Activated naive CD4-positive, alpha-beta T cell treated with anti-CD3 and anti-CD28 coated beads for 36 hours (primary cell): ENCODE measurements at regions not wholly inside any gene's neighbourhood (a gene's known extent, or its start where the extent isn't known, plus 50 kb on each side); places are given as distances from the start of the nearest gene placed in this dataset.

Source experiments
- CTCF ChIA-PET: fragments of 350-600 bp; sonication (Branson Sonifier 250); formaldehyde crosslinking; loops from one replicate; lab custom pipeline; 2021; ENCODE audit warnings: antibody characterized with exemption; lab: Charles Lee
- DNase-seq: peaks from one replicate; pipeline ENCODE4 v3.0.0-alpha.2; 2020
- H3K27ac Mint-ChIP-seq: one replicate; pipeline ENCODE4 v1.8.0; 2021; ENCODE audit warnings: mild to moderate bottlenecking, mixed read lengths
- H3K27me3 Mint-ChIP-seq: one replicate; pipeline ENCODE4 v1.8.0; 2021; ENCODE audit warnings: low read depth, mixed read lengths
- H3K36me3 Mint-ChIP-seq: one replicate; pipeline ENCODE4 v1.8.0; 2021; ENCODE audit warnings: low read depth, mixed read lengths
- H3K4me1 Mint-ChIP-seq: one replicate; pipeline ENCODE4 v1.8.0; 2021; ENCODE audit warnings: low read depth, mixed read lengths
- H3K4me3 Mint-ChIP-seq: one replicate; pipeline ENCODE4 v1.8.0; 2021; ENCODE audit warnings: mild to moderate bottlenecking, moderate library complexity, mixed read lengths
- H3K9me3 Mint-ChIP-seq: one replicate; pipeline ENCODE4 v1.8.0; 2021; ENCODE audit warnings: mixed read lengths
- intact Hi-C: fragments of 100-400 bp; cut with micrococcal nuclease; formaldehyde crosslinking; loops from one replicate; pipeline ENCODE4 v1.15.1; 2023

GRCh38 chr4:188550296-188550695 is 411.1 kb downstream of the TRIML1 start:
- H3K27me3 Mint-ChIP-seq, result no peaks in the 10 kb centered on the region
- peaks cover 7% of the 10 kb centered on the region for H3K9me3 Mint-ChIP-seq
- H3K27ac Mint-ChIP-seq, result no peak overlapping the region
- H3K4me3 Mint-ChIP-seq, result no peak overlapping the region
- no peak for DNase-seq
- intact Hi-C loops, result no loop called here
- CTCF ChIA-PET, result no interaction called here
- H3K36me3 Mint-ChIP-seq, result no peaks in the 10 kb centered on the region
- no peaks in the 10 kb centered on the region for H3K4me1 Mint-ChIP-seq

- Mint-ChIP-seq H3K27me3 (no peaks in the 10 kb centered on the region), H3K36me3 (no peaks in the 10 kb centered on the region), H3K27ac (no peak overlapping the region), H3K9me3 (peaks cover 8% of the 10 kb centered on the region), H3K4me3 (no peak overlapping the region), H3K4me1 (no peaks in the 10 kb centered on the region)
- no peak for DNase-seq
- CTCF ChIA-PET, result no interaction called here
- intact Hi-C loops, result no loop called here
These were observed 411.9 kb downstream of the TRIML1 start for GRCh38 chr4:188551156-188551555.

DNA sequence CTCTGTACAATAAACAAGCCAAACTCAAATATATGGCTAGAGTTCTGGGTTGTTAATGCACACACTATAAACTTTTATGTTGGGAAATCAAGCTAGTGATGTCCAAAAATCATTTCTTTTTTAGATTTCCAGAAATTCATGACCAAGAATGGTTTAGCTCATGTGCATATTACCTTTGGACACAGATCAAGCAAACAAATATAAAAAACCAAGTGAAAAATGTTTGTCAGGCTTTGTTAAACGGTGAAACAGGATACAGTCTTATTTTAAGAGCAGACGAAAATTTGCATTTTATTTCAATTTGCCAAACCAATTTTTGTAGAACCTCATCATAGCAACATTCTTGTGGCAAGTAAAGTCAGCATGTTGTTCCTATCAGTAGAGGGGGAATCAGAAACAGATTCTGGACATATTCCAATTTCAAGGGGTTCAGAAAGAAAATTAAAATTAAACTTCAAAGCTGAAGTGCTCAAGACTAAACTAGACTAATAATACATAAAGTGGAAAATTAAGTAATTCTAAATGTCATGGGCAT is 413.6 kb downstream of the TRIML1 start:
- no peaks in the 10 kb centered on the region for H3K36me3 Mint-ChIP-seq
- no peak overlapping the region for H3K4me3 Mint-ChIP-seq
- no peaks in the 10 kb centered on the region for H3K27me3 Mint-ChIP-seq
- no peak overlapping the region for H3K27ac Mint-ChIP-seq
- no peak for DNase-seq
- intact Hi-C loops, result no loop called here
- H3K9me3 Mint-ChIP-seq, result peaks cover 8% of the 10 kb centered on the region
- H3K4me1 Mint-ChIP-seq, result no peaks in the 10 kb centered on the region
- CTCF ChIA-PET, result interaction anchor here (0.5 kb wide), 1 partner anchor 38 kb away, joined by 5 read pairs; no protein-coding TSS in a partner anchor

DNA sequence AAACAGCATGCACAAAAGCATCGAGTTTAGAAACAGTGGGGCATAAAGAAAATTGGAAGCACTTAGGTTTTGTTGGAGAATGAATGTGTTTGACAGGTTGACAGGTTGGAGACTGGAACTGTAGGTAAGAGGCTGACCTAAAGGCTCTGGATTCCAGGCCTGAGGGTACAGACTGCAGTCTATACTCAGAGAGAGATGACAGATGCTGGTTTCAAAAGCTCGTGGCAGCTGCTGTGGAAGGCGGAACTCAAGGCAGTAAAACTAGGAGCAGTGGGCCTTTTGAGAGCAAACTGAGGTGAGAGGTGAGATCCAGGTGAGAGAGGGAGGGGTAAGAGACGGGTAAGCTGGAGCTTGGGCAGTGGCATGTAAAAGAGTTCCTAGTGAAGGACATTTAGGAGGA is 415.2 kb downstream of the TRIML1 start:
- Mint-ChIP-seq H3K9me3 (peaks cover 8% of the 10 kb centered on the region), H3K36me3 (no peaks in the 10 kb centered on the region), H3K27ac (no peak overlapping the region), H3K4me3 (no peak overlapping the region), H3K4me1 (no peaks in the 10 kb centered on the region), H3K27me3 (no peaks in the 10 kb centered on the region)
- DNase-seq, result no peak
- intact Hi-C loops, result no loop called here
- CTCF ChIA-PET, result no interaction called here

DNA sequence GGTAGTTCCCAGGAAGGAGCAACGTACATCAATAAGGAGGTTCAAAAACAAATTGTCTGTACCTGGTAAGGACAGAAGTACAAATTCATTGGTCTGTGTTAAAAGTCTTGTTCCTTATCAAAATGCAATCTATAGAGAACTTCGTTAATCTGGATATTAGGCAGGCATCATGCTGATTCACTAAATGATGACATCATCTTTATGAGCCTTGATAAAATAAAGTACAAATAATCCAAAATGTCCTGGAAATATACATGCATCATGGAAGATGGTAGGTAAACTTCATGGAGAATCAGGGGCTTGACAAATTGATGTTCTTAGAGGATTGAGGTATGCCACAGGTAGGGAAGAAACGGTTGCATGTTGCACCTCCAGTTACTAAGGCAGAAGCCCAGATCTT is 433.9 kb downstream of the TRIML1 start:
- no peak overlapping the region for H3K4me3 Mint-ChIP-seq
- DNase-seq, result no peak
- H3K9me3 Mint-ChIP-seq, result peaks cover 9% of the 10 kb centered on the region
- no peak overlapping the region for H3K27ac Mint-ChIP-seq
- H3K4me1 Mint-ChIP-seq, result no peaks in the 10 kb centered on the region
- no peaks in the 10 kb centered on the region for H3K27me3 Mint-ChIP-seq
- CTCF ChIA-PET, result no interaction called here
- intact Hi-C loops, result no loop called here
- no peaks in the 10 kb centered on the region for H3K36me3 Mint-ChIP-seq

DNA sequence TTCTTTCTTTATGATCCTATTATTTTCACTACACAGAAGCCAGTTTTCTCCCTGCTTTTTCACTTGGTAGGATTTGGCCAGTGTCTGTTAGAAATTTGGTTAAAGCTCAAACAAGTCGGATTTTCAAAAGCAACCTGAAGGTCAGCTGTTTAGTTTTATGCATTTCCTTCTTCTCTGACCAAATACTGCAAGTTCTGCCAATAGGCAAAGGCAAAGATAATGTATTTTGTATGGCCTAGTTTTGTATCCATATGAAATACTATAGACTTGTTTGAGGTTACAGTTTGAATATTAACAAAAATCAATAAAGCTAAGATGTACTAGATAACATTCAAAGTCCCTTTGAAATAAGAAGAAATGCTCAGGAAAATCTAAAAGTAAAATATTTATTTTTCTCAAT is 439.4 kb downstream of the TRIML1 start:
- intact Hi-C loops, result no loop called here
- no peaks in the 10 kb centered on the region for H3K36me3 Mint-ChIP-seq
- CTCF ChIA-PET, result no interaction called here
- no peak overlapping the region for H3K27ac Mint-ChIP-seq
- no peaks in the 10 kb centered on the region for H3K4me1 Mint-ChIP-seq
- DNase-seq, result no peak
- H3K9me3 Mint-ChIP-seq, result peaks cover 10% of the 10 kb centered on the region
- H3K4me3 Mint-ChIP-seq, result no peak overlapping the region
- H3K27me3 Mint-ChIP-seq, result no peaks in the 10 kb centered on the region

GRCh38 chr4:188596021-188596420 is 456.8 kb downstream of the TRIML1 start:
- CTCF ChIA-PET, result no interaction called here
- DNase-seq, result no peak
- intact Hi-C loops, result no loop called here
- no peak overlapping the region for H3K4me3 Mint-ChIP-seq
- no peaks in the 10 kb centered on the region for H3K36me3 Mint-ChIP-seq
- H3K9me3 Mint-ChIP-seq, result peaks cover 5% of the 10 kb centered on the region
- H3K4me1 Mint-ChIP-seq, result no peaks in the 10 kb centered on the region
- H3K27me3 Mint-ChIP-seq, result no peaks in the 10 kb centered on the region
- H3K27ac Mint-ChIP-seq, result no peak overlapping the region

- Mint-ChIP-seq H3K4me3 (no peak overlapping the region), H3K27ac (no peak overlapping the region), H3K9me3 (peaks cover 7% of the 10 kb centered on the region), H3K27me3 (no peaks in the 10 kb centered on the region), H3K36me3 (no peaks in the 10 kb centered on the region), H3K4me1 (no peaks in the 10 kb centered on the region)
- intact Hi-C loops, result no loop called here
- DNase-seq, result no peak
- CTCF ChIA-PET, result no interaction called here
These were observed 464.4 kb downstream of the TRIML1 start for GRCh38 chr4:188603646-188604045.

- intact Hi-C loops, result no loop called here
- CTCF ChIA-PET, result no interaction called here
- no peaks in the 10 kb centered on the region for H3K36me3 Mint-ChIP-seq
- no peaks in the 10 kb centered on the region for H3K27me3 Mint-ChIP-seq
- DNase-seq, result no peak
- peaks cover 7% of the 10 kb centered on the region for H3K9me3 Mint-ChIP-seq
- no peak overlapping the region for H3K27ac Mint-ChIP-seq
- no peaks in the 10 kb centered on the region for H3K4me1 Mint-ChIP-seq
- H3K4me3 Mint-ChIP-seq, result no peak overlapping the region
These were observed 467.4 kb downstream of the TRIML1 start for GRCh38 chr4:188606635-188607034.

DNA sequence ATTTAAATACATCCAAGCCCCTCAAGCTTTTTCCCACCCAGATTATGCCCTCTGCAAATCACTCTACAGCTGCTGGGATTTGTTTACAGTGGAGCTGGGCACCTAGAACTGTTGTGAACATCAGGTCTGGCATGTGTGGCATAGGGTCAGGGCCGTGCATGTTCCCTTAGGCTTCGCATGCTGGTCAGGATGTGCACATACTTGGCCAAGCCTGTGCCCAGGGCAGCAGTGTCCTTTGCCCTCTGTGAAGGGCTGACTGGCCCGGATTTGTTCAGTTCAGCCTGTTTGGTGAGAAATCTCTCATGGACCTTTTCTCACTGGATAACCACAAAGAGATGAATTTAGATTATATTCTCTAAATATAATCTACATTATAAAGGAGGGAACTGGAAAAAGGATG is 471.9 kb downstream of the TRIML1 start:
- Mint-ChIP-seq H3K9me3 (peaks cover 3% of the 10 kb centered on the region), H3K36me3 (no peaks in the 10 kb centered on the region), H3K27ac (no peak overlapping the region), H3K4me1 (no peaks in the 10 kb centered on the region), H3K27me3 (no peaks in the 10 kb centered on the region), H3K4me3 (no peak overlapping the region)
- intact Hi-C loops, result no loop called here
- no peak for DNase-seq
- CTCF ChIA-PET, result no interaction called here

DNA sequence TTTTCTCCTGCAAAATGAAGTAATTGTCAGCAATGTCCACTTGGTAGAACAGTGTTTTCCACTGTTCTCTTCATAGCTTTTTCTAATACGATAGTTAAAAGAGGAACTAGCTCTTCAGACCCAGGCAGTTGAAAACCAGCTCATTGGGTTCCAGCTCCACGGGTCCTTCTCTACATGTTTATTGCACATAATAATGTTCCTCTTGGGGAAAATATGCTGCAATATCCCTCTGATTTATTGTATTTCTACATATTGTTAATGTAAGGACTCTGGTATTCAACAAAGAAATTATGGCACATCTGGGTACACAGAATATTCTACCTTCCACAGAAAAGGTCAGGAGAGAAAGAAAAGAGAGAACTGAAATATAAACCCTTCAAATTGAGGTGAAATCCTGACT is 473.4 kb downstream of the TRIML1 start:
- DNase-seq, result no peak
- Mint-ChIP-seq H3K4me3 (no peak overlapping the region), H3K4me1 (no peaks in the 10 kb centered on the region), H3K36me3 (no peaks in the 10 kb centered on the region), H3K9me3 (peaks cover 7% of the 10 kb centered on the region), H3K27me3 (no peaks in the 10 kb centered on the region), H3K27ac (no peak overlapping the region)
- CTCF ChIA-PET, result no interaction called here
- intact Hi-C loops, result no loop called here

GRCh38 chr4:188613976-188614375 is 474.7 kb downstream of the TRIML1 start:
- Mint-ChIP-seq H3K27ac (no peak overlapping the region), H3K27me3 (no peaks in the 10 kb centered on the region), H3K9me3 (peaks cover 7% of the 10 kb centered on the region), H3K4me3 (no peak overlapping the region), H3K4me1 (no peaks in the 10 kb centered on the region), H3K36me3 (no peaks in the 10 kb centered on the region)
- no peak for DNase-seq
- intact Hi-C loops, result no loop called here
- CTCF ChIA-PET, result no interaction called here

DNA sequence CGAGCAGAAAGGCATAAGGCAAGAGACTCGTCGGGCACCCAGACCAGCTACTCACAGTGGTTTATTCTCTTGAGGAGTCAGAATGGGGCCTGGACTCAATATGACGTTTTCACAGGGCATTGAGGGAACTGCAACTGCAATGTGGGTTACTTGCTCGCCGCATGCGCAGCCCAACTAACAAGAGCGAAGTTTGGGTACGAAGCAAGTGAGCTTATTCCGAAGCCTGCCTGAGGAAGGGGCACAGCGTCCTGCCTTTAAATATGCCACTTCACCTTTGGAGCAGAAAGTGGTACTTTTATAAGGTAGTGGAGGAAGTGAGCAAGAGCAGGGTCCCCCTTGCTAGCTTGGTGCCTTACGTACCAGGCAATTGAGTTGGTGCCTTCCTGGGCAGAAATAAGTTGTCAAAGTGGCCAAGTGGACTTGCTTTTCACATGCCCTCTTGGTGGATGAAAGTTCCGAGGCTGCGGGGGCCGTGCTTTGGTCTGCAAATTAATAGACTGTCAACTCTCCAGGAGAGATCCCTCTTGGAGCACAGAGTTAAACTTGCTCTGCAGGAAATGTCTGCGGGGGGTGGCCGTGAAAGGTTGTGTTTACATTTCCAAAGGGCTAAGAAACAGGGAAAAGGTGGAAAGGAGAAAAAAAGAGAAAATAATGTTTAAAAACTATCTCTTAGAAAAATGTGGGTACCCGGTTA is 480.4 kb downstream of the TRIML1 start:
- CTCF ChIA-PET, result no interaction called here
- intact Hi-C loops, result no loop called here
- H3K4me3 Mint-ChIP-seq, result no peak overlapping the region

More for the DNA sequence above, 480.4 kb downstream of the TRIML1 start:
- DNase-seq, result no peak
- Mint-ChIP-seq H3K27ac (no peak overlapping the region), H3K27me3 (no peaks in the 10 kb centered on the region), H3K36me3 (no peaks in the 10 kb centered on the region), H3K4me1 (no peaks in the 10 kb centered on the region), H3K9me3 (peaks cover 7% of the 10 kb centered on the region)
